H9 (cell line): ENCODE measurements at regions not wholly inside any gene's neighbourhood (a gene's known extent, or its start where the extent isn't known, plus 50 kb on each side); places are given as distances from the start of the nearest gene placed in this dataset.

Experiments used
- DNase-seq: peaks from one replicate; pipeline ENCODE4 v3.0.0-alpha.2; 2017
- H2AFZ ChIP-seq: one replicate; pipeline ENCODE4 v1.6.1; 2013; ENCODE audit warnings: mild to moderate bottlenecking, low read length, control low read depth, moderate library complexity
- H2AK5ac ChIP-seq: 2 replicates; pipeline ENCODE4 v1.6.1; 2013; ENCODE audit warnings: low read length, control low read depth, mixed read lengths; ENCODE audit not compliant: insufficient read length
- H2BK120ac ChIP-seq: one replicate; pipeline ENCODE4 v1.6.1; 2013; ENCODE audit warnings: low read depth, mild to moderate bottlenecking, low read length, control low read depth, inconsistent platforms; ENCODE audit not compliant: poor library complexity, severe bottlenecking
- H2BK12ac ChIP-seq: 2 replicates; pipeline ENCODE4 v1.6.1; 2013; ENCODE audit warnings: low read length, control low read depth, mixed read lengths, low read depth; ENCODE audit not compliant: insufficient read length
- H2BK15ac ChIP-seq: 2 replicates; pipeline ENCODE4 v1.6.1; 2013; ENCODE audit warnings: low read depth, low read length, control low read depth
- H2BK20ac ChIP-seq: one replicate; pipeline ENCODE4 v1.6.1; 2013; ENCODE audit warnings: low read depth, mild to moderate bottlenecking, low read length, control low read depth, inconsistent platforms; ENCODE audit not compliant: poor library complexity, severe bottlenecking
- H2BK5ac ChIP-seq: 2 replicates; pipeline ENCODE4 v1.6.1; 2013; ENCODE audit warnings: low read length, control low read depth, mixed read lengths; ENCODE audit not compliant: insufficient read length
- H3K14ac ChIP-seq: 2 replicates; pipeline ENCODE4 v1.6.1; 2013; ENCODE audit warnings: low read length, control low read depth; ENCODE audit not compliant: insufficient read depth
- H3K18ac ChIP-seq: 2 replicates; pipeline ENCODE4 v1.6.1; 2013; ENCODE audit warnings: low read depth, mild to moderate bottlenecking, mixed read lengths, low read length, control low read depth; ENCODE audit not compliant: insufficient read length
- H3K23ac ChIP-seq: 2 replicates; pipeline ENCODE4 v1.6.1; 2013; ENCODE audit warnings: low read length, control low read depth, mixed read lengths, low read depth; ENCODE audit not compliant: insufficient read length
- H3K23me2 ChIP-seq: 2 replicates; pipeline ENCODE4 v1.6.1; 2013; ENCODE audit warnings: low read depth, mild to moderate bottlenecking, mixed read lengths, low read length, control low read depth; ENCODE audit not compliant: insufficient read length, poor library complexity, severe bottlenecking
- H3K27ac ChIP-seq: 2 replicates; pipeline ENCODE4 v1.5.1; 2013; ENCODE audit warnings: low read length, control low read depth, mixed read lengths, low read depth; ENCODE audit not compliant: insufficient read length
- H3K27me3 ChIP-seq: 2 replicates; pipeline ENCODE4 v1.6.1; 2013; ENCODE audit warnings: low read length, control low read depth, inconsistent platforms; ENCODE audit not compliant: insufficient read depth
- H3K4ac ChIP-seq: 2 replicates; pipeline ENCODE4 v1.6.1; 2013; ENCODE audit warnings: low read depth, mild to moderate bottlenecking, control low read depth, inconsistent platforms, low read length, moderate library complexity
- H3K4me1 ChIP-seq: 2 replicates; pipeline ENCODE4 v1.6.1; 2013; ENCODE audit warnings: low read length, control low read depth, inconsistent platforms; ENCODE audit not compliant: insufficient read depth
- H3K4me2 ChIP-seq: 2 replicates; pipeline ENCODE4 v1.6.1; 2013; ENCODE audit warnings: low read length, control low read depth, mixed read lengths; ENCODE audit not compliant: insufficient read length, insufficient read depth
- H3K56ac ChIP-seq: 2 replicates; pipeline ENCODE4 v1.6.1; 2013; ENCODE audit warnings: low read depth, mild to moderate bottlenecking, mixed read lengths, low read length, control low read depth; ENCODE audit not compliant: insufficient read length
- H3K79me1 ChIP-seq: 2 replicates; pipeline ENCODE4 v1.6.1; 2013; ENCODE audit warnings: low read depth, mild to moderate bottlenecking, moderate library complexity, low read length, control low read depth, inconsistent platforms; ENCODE audit not compliant: insufficient read depth, poor library complexity, severe bottlenecking
- H3K79me2 ChIP-seq: 2 replicates; pipeline ENCODE4 v1.6.1; 2013; ENCODE audit warnings: low read length, control low read depth, inconsistent platforms; ENCODE audit not compliant: insufficient read depth
- H3K9ac ChIP-seq: 2 replicates; pipeline ENCODE4 v1.6.1; 2013; ENCODE audit warnings: low read length, control low read depth, mixed read lengths; ENCODE audit not compliant: insufficient read length; ENCODE audit errors: extremely low read depth
- H3K9me3 ChIP-seq: one replicate; pipeline ENCODE4 v1.6.1; 2013; ENCODE audit warnings: low read depth, low read length, inconsistent platforms; ENCODE audit not compliant: control insufficient read depth
- H3T11ph ChIP-seq: one replicate; pipeline ENCODE4 v1.6.1; 2013; ENCODE audit warnings: mild to moderate bottlenecking, low read length, control low read depth, inconsistent platforms
- H4K20me1 ChIP-seq: one replicate; pipeline ENCODE4 v1.6.1; 2013; ENCODE audit not compliant: control insufficient read depth, insufficient read length, insufficient read depth
- H4K5ac ChIP-seq: 2 replicates; pipeline ENCODE4 v1.6.1; 2013; ENCODE audit warnings: low read depth, mild to moderate bottlenecking, mixed read lengths, low read length, control low read depth; ENCODE audit not compliant: insufficient read length
- H4K8ac ChIP-seq: replicated peaks from 2 replicates; pipeline ENCODE4 v1.6.1; 2013; ENCODE audit warnings: low read length, control low read depth, mixed read lengths, low read depth; ENCODE audit not compliant: insufficient read length
- H4K91ac ChIP-seq: 2 replicates; pipeline ENCODE4 v1.6.1; 2013; ENCODE audit warnings: low read depth, mild to moderate bottlenecking, moderate library complexity, mixed read lengths, low read length, control low read depth; ENCODE audit not compliant: insufficient read length
- H3K27ac Mint-ChIP-seq, 3 experiments: 2 replicates in 2 of 3; 3 replicates in 1 of 3; pipeline ENCODE4 v1.8.0; 2020 to 2021; ENCODE audit warnings: mixed read lengths in 3 of 3, mild to moderate bottlenecking in 1 of 3, moderate library complexity in 1 of 3
- H3K27me3 Mint-ChIP-seq: 2 replicates; pipeline ENCODE4 v1.8.0; 2021; ENCODE audit warnings: low read depth, mild to moderate bottlenecking, moderate library complexity, mixed read lengths
- H3K36me3 Mint-ChIP-seq, 3 experiments: 2 replicates in 2 of 3; 3 replicates in 1 of 3; pipeline ENCODE4 v1.8.0; 2020 to 2021; ENCODE audit warnings: low read depth in 3 of 3, mixed read lengths in 3 of 3; ENCODE audit not compliant: insufficient read depth in 1 of 3
- H3K4me1 Mint-ChIP-seq, 2 experiments: 2 replicates each; pipeline ENCODE4 v1.8.0; 2020; ENCODE audit warnings: mixed read lengths in 2 of 2
- H3K4me3 Mint-ChIP-seq, 2 experiments: 2 replicates in 1 of 2; 3 replicates in 1 of 2; pipeline ENCODE4 v1.8.0; 2020 to 2021; ENCODE audit warnings: mild to moderate bottlenecking in 2 of 2, mixed read lengths in 2 of 2, moderate library complexity in 1 of 2
- H3K9me3 Mint-ChIP-seq, 2 experiments: 2 replicates in 1 of 2; 3 replicates in 1 of 2; pipeline ENCODE4 v1.8.0; 2020; ENCODE audit warnings: mild to moderate bottlenecking in 2 of 2, mixed read lengths in 2 of 2, moderate library complexity in 1 of 2
- WGBS: extraction: QIAGEN DNeasy Blood & Tissue Kit; methylation state at CpG from one replicate; pipeline ENCODE4 v1.1.7; 2013; ENCODE audit warnings: missing lambda C conversion rate, low lambda C conversion rate, mixed read lengths; ENCODE audit not compliant: insufficient read length; ENCODE audit errors: extremely low coverage; 5-methylcytosine and 5-hydroxymethylcytosine counted together
- TF ChIP-seq, protein P1 (sequence below): fragments of 200-600 bp; sonication (generic); conservative IDR thresholded peaks from 3 replicates; pipeline ENCODE4 v1.8.0; 2021; ENCODE audit warnings: antibody characterized with exemption, mild to moderate bottlenecking

DNA sequence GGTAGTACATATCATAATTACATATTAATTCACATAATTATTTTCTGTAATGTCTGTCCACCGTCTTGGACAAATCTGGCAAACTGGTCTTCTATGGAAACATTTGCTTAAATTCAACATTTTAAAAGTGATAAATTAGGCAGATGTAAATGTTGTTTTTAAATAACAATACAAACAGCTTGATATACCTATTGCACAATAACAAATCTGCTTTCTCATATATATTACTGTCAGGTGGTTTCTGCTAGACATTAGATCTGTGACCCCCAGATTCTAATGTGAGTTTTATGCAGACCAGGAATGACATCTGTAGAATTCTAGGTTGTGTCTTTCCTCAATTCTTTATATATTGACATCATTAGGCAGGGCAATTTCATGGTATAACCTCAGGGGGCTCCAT lies 173.3 kb downstream of the CCDC59 start:
- H3K79me2 ChIP-seq = no peaks in the 10 kb centered on the region
- no peak overlapping the region for H4K8ac ChIP-seq
- H3K56ac ChIP-seq = no peak overlapping the region
- H3K18ac ChIP-seq = no peak overlapping the region
- H3K79me1 ChIP-seq = no peaks in the 10 kb centered on the region
- no peak overlapping the region for H2BK5ac ChIP-seq
- Mint-ChIP-seq H3K4me3 (no peak overlapping the region), H3K9me3 (no peaks in the 10 kb centered on the region), H3K4me1 (no peaks in the 10 kb centered on the region), H3K36me3 (no peaks in the 10 kb centered on the region), H3K27ac (no peak overlapping the region), H3K27me3 (no peaks in the 10 kb centered on the region)
- H3K27me3 ChIP-seq = no peaks in the 10 kb centered on the region
- H4K5ac ChIP-seq = no peak overlapping the region
- H2BK15ac ChIP-seq = no peak overlapping the region
- no peaks in the 10 kb centered on the region for H3K9me3 ChIP-seq
- no peak overlapping the region for H4K91ac ChIP-seq
- no peaks in the 10 kb centered on the region for H3K4me1 ChIP-seq
- no peaks in the 10 kb centered on the region for H3K23me2 ChIP-seq
- no peaks in the 10 kb centered on the region for H4K20me1 ChIP-seq
- H3K9ac ChIP-seq = no peak overlapping the region
- no peak overlapping the region for H2AK5ac ChIP-seq
- no peak overlapping the region for H3K27ac ChIP-seq
- H2AFZ ChIP-seq = no peak overlapping the region
- no peak overlapping the region for H3K23ac ChIP-seq
- no CpG with 5 or more reads among the region's 1 CpG for WGBS
- H3K4me2 ChIP-seq = no peak overlapping the region
- no peak overlapping the region for H2BK120ac ChIP-seq
- no peak overlapping the region for H3T11ph ChIP-seq
- no peak overlapping the region for H2BK12ac ChIP-seq
- no peak overlapping the region for H3K14ac ChIP-seq
- no peak overlapping the region for H2BK20ac ChIP-seq
- DNase-seq = no peak
- TF ChIP-seq, protein P1, sequence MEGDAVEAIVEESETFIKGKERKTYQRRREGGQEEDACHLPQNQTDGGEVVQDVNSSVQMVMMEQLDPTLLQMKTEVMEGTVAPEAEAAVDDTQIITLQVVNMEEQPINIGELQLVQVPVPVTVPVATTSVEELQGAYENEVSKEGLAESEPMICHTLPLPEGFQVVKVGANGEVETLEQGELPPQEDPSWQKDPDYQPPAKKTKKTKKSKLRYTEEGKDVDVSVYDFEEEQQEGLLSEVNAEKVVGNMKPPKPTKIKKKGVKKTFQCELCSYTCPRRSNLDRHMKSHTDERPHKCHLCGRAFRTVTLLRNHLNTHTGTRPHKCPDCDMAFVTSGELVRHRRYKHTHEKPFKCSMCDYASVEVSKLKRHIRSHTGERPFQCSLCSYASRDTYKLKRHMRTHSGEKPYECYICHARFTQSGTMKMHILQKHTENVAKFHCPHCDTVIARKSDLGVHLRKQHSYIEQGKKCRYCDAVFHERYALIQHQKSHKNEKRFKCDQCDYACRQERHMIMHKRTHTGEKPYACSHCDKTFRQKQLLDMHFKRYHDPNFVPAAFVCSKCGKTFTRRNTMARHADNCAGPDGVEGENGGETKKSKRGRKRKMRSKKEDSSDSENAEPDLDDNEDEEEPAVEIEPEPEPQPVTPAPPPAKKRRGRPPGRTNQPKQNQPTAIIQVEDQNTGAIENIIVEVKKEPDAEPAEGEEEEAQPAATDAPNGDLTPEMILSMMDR = no peak
- no peak overlapping the region for H3K4ac ChIP-seq
